ENCODE measurements at regions not wholly inside any gene's neighbourhood (a gene's known extent, or its start where the extent isn't known, plus 50 kb on each side); places are given as distances from the start of the nearest gene placed in this dataset.

DNA sequence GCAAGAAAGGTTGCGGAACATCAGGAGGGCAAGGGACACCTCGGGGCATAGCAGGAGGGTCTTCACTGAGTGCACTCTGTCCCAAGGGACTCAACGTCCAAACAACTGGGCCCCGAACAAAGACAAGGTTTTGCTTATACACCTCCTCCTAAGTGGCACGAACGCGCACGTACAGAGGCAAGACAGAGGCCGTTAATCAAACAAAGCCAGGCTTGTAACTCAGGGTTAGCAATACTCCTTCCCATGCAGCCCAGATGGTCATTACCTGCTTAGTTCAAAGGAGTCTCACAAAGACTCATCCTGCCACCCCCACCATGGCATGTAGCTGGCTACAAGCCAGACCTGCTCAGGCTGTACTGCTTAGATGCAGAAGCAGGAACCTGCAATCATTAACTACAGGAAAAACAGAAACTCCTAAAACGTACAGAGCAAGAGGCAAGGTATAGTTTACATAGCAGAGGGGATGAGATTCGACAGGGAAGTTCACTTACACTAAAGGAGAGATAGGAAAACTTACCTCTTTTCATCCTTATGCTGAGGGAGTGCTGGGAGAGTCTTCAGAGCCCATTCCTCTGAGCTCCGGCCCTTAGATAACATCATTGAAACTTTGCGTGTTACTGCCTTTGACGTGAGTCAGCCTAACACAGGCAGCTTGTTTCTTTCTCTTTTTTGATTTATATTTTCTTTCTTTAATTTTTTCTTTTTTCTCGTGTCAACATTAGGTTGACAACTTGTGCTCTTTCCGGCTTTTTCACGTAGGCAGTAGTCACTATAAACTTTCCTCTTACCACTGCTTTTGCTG, 1319.1 kb downstream of the TMEM121 start (continued):
- TF ChIP-seq, protein P1, sequence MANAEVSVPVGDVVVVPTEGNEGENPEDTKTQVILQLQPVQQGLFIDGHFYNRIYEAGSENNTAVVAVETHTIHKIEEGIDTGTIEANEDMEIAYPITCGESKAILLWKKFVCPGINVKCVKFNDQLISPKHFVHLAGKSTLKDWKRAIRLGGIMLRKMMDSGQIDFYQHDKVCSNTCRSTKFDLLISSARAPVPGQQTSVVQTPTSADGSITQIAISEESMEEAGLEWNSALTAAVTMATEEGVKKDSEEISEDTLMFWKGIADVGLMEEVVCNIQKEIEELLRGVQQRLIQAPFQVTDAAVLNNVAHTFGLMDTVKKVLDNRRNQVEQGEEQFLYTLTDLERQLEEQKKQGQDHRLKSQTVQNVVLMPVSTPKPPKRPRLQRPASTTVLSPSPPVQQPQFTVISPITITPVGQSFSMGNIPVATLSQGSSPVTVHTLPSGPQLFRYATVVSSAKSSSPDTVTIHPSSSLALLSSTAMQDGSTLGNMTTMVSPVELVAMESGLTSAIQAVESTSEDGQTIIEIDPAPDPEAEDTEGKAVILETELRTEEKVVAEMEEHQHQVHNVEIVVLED (CRISPR knock-in tag; IDR thresholded peaks at IDR 0.05; ENCODE audit: borderline replicate concordance): no peak
- TF ChIP-seq ONECUT2 (CRISPR knock-in tag; IDR thresholded peaks at IDR 0.05) (no peak), ZNF501 (CRISPR knock-in tag; IDR thresholded peaks at IDR 0.05) (no peak), DNMT1 (CRISPR knock-in tag; IDR thresholded peaks at IDR 0.05) (no peak), CENPT (CRISPR knock-in tag; IDR thresholded peaks at IDR 0.05; ENCODE audit: low read depth) (no peak), NR2C2 (CRISPR knock-in tag; IDR thresholded peaks at IDR 0.05; ENCODE audit: borderline replicate concordance) (no peak), KMT2B (CRISPR knock-in tag; IDR thresholded peaks at IDR 0.05) (no peak), SIX1 (CRISPR knock-in tag; IDR thresholded peaks at IDR 0.05; ENCODE audit: borderline replicate concordance) (peak; percentile 65; the same call in 1 of the 2 replicates), SKI (IDR thresholded peaks at IDR 0.05; ENCODE audit: partially characterized antibody) (no peak), ZFP36L1 (CRISPR knock-in tag; IDR thresholded peaks at IDR 0.05) (0 out of 2 replicates have a peak, but pooled peaks have one; percentile 35), ZNF430 (CRISPR knock-in tag; IDR thresholded peaks at IDR 0.05) (0 out of 2 replicates have a peak, but pooled peaks have one; percentile 21), RARA (CRISPR knock-in tag; IDR thresholded peaks at IDR 0.05) (peak; percentile 64), ZNF30 (CRISPR knock-in tag; IDR thresholded peaks at IDR 0.05) (no peak)
- TF ChIP-seq, protein P2, sequence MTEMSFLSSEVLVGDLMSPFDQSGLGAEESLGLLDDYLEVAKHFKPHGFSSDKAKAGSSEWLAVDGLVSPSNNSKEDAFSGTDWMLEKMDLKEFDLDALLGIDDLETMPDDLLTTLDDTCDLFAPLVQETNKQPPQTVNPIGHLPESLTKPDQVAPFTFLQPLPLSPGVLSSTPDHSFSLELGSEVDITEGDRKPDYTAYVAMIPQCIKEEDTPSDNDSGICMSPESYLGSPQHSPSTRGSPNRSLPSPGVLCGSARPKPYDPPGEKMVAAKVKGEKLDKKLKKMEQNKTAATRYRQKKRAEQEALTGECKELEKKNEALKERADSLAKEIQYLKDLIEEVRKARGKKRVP (CRISPR knock-in tag; IDR thresholded peaks at IDR 0.05): no peak
- TF ChIP-seq, protein P3, sequence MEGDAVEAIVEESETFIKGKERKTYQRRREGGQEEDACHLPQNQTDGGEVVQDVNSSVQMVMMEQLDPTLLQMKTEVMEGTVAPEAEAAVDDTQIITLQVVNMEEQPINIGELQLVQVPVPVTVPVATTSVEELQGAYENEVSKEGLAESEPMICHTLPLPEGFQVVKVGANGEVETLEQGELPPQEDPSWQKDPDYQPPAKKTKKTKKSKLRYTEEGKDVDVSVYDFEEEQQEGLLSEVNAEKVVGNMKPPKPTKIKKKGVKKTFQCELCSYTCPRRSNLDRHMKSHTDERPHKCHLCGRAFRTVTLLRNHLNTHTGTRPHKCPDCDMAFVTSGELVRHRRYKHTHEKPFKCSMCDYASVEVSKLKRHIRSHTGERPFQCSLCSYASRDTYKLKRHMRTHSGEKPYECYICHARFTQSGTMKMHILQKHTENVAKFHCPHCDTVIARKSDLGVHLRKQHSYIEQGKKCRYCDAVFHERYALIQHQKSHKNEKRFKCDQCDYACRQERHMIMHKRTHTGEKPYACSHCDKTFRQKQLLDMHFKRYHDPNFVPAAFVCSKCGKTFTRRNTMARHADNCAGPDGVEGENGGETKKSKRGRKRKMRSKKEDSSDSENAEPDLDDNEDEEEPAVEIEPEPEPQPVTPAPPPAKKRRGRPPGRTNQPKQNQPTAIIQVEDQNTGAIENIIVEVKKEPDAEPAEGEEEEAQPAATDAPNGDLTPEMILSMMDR (CRISPR knock-in tag; IDR thresholded peaks at IDR 0.05): no peak
- TF ChIP-seq, protein P4, sequence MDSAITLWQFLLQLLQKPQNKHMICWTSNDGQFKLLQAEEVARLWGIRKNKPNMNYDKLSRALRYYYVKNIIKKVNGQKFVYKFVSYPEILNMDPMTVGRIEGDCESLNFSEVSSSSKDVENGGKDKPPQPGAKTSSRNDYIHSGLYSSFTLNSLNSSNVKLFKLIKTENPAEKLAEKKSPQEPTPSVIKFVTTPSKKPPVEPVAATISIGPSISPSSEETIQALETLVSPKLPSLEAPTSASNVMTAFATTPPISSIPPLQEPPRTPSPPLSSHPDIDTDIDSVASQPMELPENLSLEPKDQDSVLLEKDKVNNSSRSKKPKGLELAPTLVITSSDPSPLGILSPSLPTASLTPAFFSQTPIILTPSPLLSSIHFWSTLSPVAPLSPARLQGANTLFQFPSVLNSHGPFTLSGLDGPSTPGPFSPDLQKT (CRISPR knock-in tag; IDR thresholded peaks at IDR 0.05; ENCODE audit: borderline replicate concordance): no peak
- TF ChIP-seq, protein P5, sequence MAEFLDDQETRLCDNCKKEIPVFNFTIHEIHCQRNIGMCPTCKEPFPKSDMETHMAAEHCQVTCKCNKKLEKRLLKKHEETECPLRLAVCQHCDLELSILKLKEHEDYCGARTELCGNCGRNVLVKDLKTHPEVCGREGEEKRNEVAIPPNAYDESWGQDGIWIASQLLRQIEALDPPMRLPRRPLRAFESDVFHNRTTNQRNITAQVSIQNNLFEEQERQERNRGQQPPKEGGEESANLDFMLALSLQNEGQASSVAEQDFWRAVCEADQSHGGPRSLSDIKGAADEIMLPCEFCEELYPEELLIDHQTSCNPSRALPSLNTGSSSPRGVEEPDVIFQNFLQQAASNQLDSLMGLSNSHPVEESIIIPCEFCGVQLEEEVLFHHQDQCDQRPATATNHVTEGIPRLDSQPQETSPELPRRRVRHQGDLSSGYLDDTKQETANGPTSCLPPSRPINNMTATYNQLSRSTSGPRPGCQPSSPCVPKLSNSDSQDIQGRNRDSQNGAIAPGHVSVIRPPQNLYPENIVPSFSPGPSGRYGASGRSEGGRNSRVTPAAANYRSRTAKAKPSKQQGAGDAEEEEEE (CRISPR knock-in tag; IDR thresholded peaks at IDR 0.05; ENCODE audit: borderline replicate concordance): no peak
- TF ChIP-seq, protein P6, sequence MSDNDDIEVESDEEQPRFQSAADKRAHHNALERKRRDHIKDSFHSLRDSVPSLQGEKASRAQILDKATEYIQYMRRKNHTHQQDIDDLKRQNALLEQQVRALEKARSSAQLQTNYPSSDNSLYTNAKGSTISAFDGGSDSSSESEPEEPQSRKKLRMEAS (IDR thresholded peaks at IDR 0.05): no peak; the same call in 1 of the 2 replicates
- TF ChIP-seq, protein P7, sequence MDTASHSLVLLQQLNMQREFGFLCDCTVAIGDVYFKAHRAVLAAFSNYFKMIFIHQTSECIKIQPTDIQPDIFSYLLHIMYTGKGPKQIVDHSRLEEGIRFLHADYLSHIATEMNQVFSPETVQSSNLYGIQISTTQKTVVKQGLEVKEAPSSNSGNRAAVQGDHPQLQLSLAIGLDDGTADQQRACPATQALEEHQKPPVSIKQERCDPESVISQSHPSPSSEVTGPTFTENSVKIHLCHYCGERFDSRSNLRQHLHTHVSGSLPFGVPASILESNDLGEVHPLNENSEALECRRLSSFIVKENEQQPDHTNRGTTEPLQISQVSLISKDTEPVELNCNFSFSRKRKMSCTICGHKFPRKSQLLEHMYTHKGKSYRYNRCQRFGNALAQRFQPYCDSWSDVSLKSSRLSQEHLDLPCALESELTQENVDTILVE (CRISPR knock-in tag; IDR thresholded peaks at IDR 0.05): no peak
- TF ChIP-seq, protein P8, sequence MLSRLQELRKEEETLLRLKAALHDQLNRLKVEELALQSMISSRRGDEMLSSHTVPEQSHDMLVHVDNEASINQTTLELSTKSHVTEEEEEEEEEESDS (CRISPR knock-in tag; IDR thresholded peaks at IDR 0.05; ENCODE audit: borderline replicate concordance): no peak

Data from HepG2 (cell line).